ENCODE measurements at regions not wholly inside any gene's neighbourhood (a gene's known extent, or its start where the extent isn't known, plus 50 kb on each side); places are given as distances from the start of the nearest gene placed in this dataset.

GRCh38 chr11:115974703-115975102 is 470.5 kb upstream of the CADM1 start:
- TF ChIP-seq CTCF (IDR thresholded peaks at IDR 0.05) (no peak), POLR2A (IDR thresholded peaks at IDR 0.05) (no peak)

Measured in esophagus squamous epithelium (tissue), 4 donors.